DMS 273 treated with DMSO at 0.1 percent for 48 hours (cell line): ENCODE measurements at regions not wholly inside any gene's neighbourhood (a gene's known extent, or its start where the extent isn't known, plus 50 kb on each side); places are given as distances from the start of the nearest gene placed in this dataset.
A peak's percentile ranks its signal among the peaks of the same experiment; 100 is the strongest.

Experiments used
- DNase-seq: peaks from one replicate; lab custom pipeline; 2025; lab: John Stamatoyannopoulos, UW

DNA sequence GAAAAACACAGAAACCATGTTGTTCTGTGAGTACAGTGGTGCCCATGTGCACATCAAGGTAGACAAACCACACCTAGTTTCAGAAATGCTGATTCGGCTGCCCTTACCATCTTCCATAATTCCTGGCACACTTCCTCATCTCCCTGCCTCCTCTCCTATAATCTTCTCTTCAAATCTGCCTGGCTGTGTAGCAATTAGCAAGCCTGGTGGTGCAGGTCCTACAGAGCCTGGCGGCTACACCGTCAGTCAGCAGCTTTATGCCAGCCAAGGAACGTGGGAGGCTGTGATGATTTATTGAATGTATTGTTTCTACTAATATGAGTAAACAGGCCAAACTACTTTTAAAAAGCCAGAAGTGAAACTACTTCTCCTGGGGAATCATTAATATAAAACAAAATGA lies 106.8 kb downstream of the SEMA6D start:
- no peak for DNase-seq

DNA sequence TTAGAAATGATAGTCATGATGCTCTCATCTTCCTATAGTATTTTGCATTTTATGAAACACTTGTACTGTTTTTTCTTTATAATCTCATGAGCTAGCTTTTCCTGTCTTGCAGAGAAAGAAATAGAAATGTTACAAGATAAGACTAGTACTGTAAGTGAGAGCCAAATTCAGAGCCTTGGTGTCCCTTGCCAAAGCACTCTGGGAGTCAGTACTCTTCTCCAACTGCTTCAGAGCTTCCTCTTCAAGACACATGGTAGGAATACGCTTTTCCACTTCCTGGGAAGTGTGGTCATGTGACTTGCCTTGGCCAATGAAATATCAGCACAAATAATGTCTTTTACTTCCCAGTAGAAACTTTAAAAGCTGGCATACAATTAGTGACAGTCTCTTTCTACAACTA lies 112.4 kb downstream of the SEMA6D start:
- no peak for DNase-seq

DNA sequence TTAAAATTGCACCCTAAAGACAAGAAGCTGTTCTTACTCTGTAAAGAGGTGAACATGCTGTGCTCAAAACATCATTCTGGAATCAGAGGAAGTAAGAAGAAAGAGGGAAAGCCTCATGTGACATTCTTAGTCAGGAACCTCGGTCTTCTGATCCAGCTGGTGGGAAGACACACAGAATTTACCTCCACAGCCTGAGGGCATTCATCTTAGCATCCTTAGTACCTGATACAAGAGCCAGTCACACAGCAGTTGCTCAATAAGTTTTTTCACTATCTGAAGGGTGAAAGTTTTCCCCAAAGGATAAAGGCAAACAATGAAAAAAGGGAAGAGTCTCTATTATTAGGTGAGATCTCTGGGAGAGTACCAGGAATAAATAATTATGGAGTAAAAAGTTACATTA lies 116.8 kb downstream of the SEMA6D start:
- no peak for DNase-seq

DNA sequence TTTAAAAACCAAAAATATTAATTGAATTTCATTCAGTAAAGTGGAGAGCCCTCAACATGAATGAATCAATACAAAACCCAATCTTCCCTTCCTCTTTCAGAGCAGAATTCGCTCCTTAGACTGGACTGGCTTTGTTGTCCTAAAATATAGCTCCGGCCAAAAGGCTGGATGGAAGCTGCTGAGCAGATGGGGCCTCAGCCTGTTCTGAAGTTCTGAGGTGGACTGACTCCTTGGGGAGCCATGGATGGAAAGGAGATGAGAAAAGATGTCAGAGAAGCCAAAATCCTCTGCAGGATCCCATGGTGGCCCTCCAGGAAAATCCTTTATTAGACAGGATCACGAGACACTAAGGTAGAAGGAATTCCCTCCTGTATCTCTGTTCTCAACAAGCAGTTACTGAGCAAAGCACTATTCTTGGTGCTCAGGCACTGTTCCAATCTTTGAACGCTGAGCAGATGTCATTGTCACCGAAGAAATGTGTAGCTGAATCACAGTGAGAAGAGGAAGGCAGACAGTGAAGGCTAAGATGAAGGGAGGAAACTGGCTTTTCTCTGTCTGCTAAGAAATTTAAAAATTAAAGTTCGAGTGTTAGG lies 122.0 kb downstream of the SEMA6D start:
- DNase-seq: no peak

DNA sequence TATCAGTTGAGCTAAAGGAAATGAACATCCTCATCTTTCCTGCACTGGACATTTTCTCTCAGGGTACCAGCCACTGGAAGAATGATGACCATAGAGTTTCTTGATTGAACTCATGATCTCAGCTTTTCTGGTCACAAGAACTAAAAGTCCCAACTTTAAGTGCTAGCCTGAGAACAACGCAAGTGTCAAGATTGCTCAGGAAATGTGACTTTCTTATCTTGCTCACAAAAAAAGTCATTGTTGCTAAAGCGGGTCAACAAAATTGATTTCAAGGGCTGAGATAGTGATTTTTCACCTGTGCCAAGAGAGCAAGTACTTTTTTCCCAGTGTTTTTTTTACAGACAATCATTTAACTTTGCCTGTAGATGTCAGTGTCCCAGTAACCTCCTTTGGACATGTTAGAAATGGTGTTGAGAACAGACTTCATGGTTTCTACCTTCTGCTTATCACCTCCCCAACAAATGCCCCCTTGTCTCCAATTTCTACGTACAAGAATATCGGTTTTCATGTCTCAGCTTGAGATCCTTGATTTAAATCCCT lies 125.9 kb downstream of the SEMA6D start:
- DNase-seq: no peak

DNA sequence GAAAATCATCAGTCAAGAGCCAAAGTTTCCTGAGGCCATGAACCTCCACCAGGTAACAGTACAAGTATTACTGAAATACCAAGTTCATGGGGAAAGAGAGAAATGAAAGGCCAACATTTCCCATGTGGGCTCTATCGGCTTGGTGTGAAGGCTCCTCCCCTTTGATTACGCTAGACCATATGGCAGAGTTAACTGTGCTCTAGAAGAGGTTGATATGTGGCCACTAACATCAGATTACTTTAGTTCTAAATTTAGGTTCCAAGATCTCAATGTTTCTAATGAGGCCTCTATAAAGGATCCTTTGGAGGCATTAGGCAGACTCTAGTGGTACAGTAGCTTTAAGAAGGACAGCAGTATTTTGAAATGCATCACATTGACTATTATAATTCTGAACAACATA lies 127.1 kb downstream of the SEMA6D start:
- no peak for DNase-seq

DNA sequence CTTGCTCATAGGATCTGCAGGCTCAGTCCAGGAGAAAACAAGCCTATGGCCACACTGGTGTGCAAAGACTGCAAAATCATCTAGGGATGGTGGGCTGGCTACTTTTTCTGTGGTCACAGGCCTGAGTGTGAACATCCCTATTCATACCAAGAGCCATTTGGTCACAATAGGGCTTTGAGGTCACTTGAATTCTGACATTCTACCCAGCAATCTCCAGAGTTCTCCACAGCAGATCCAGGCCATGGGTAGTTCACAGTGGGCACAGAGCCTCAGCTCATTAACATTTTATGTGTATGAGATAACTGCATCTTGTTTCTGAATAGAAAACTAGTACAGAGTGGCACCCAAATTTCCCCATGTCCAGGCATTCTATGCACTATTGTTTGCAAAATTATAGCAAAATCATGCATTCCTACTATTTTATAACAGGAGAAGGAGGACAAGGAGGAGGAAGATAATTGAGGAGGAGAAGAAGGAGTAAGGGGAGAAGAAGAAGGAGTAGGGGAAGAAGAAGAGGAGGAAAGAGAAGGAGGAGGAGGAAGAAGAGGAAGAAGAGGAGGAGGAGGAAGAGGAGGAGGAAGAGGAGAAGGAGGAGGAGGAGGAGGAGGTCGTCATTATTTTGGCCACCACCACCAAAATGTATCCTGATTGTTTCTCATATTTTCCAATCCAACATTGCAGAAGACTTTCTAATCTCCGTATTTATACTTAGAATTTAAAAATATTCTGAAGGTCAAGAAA lies 129.0 kb downstream of the SEMA6D start:
- no peak for DNase-seq

DNA sequence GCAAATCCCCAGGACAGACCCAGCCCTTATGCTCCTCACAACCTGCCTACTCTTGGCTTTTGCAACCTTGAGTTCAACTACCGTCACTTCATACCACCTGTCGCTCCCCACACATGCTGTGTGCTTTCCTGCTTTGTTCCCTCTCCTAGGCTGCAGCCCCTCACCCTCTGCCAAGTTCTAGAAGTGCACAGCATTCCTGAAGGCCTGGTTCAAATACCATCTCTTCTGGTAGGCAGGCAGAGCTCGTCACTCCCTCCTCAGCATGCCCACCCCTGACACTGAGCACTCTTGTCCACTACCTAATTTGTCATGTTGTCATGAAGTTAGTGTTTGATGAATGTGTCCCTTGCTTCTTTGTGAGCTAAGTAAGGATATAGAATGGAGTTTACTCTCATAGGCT lies 129.6 kb downstream of the SEMA6D start:
- no peak for DNase-seq

DNA sequence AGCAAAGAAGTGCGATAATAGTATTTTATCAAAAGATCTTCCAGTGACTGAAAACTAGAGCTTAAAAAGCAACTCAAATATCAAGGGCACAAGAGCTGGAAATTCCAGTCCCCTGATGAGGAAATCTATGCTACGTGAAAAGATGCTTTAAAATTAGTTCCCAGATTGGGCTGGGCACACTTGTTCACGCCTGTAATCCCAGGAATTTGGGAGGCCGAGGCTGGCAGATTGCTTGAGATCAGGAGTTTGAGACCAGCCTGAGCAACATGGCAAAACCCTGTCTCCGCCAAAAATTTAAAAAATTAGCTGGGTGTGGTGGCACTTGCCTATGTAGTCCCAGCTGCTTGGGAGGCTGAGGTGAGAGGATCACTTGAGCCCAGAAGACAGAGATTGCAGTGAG lies 138.8 kb downstream of the SEMA6D start:
- no peak for DNase-seq

DNA sequence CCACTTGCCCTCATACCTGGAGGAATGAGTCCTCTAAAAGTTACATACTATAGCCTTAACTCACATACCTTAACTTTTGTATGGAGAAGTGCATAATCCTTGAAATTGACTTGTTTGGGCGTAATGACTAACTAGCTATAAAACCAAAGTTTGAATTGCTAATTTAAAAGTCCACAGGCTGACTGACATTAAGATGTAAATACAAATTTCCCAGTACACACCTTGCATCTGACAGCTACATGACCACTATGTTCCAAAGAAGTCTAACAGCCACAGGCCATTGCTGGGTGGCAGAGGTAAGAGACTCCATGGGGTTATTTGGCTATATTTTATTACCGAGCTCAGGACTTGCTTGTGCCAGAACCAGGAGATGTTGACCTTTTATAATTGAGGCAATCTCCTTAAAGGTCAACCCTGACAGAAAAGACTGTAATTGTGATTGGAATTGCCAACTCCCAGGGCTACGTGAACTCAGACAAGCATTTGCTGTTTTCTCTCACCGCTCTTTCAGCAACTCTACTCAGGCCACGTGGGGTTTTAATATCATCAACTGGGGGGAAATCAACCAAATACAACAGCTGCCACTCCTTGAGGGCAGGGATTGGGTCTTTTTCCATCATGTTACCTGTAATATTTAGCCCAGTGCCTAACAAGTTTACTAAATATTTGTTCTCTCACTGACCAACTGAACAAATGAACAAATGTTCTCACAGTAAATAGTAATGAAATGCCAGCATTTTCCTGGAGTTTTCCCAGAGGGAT lies 139.9 kb downstream of the SEMA6D start:
- no peak for DNase-seq

DNA sequence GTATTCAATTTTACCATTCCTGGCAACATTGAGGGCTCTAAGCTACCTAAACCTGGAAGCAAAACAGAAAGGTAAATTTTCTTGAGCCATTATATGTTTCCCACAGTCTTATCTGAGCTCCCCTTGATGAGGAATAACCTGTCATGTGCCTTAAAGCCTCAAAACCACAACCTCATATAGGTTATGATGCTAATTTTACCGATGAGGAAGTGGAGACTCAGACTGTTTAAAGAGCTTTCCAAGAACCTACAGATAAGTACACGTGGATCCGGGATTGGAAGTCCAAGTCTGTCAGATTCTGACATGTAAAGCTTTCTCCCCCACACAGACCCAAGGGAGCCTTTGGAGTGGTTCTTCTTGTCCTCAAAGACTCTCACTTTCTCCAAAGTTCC lies 140.5 kb downstream of the SEMA6D start:
- no peak for DNase-seq

DNA sequence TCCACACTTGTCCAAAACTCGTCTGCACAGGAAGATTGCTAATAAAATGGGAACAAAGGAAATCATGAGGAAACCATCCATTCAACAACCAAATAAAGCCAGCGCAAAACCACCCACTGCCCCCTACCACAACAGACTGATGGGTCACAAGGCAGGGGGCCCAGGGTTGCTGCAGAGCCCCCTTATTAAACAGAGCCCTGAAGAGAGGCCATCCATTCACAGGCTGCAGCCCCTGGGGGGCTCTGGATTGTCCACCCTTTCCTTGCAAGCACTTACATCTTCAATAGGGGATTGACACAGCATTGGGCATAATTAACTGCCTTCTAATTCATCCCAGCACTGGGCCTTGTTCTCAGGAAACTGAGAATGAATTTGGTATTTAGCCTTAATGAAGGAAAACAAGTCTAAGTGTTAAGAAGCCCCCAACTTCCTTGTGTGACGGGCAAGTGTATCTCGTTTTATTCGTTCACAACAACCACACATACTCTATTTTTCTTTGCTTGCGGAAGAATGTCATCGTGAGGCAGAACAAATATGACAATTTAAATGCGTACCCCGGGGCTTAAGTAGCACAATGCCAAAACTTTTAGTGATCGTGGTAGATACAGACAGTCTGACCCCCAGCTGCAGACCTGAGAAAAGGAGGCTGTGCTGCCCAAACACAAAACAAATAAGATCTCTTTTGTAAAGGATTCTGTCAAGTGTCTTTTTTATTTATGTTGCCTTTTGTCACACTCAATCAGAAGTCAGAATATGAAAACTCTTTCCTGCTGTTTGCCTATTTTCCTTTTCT lies 144.0 kb downstream of the SEMA6D start:
- no peak for DNase-seq

DNA sequence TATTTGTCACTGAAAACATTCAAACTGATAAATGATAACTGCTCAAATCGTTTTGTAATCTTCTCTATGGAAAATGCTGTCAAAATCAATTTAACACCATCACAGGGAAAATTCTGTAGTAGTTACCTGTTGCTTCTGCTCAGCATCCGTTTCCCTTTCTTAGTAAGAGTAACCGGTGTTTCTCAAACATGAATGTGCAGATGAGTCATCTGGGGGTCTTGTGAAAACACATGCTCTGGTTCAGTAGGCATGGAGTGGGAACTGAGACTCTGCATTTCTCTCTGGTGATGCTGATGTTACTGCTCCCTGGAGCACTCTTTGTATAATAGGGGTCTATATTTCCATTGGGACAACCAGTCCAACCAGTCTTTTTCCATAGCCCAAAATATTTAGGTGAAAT lies 145.1 kb downstream of the SEMA6D start:
- DNase-seq: no peak

DNA sequence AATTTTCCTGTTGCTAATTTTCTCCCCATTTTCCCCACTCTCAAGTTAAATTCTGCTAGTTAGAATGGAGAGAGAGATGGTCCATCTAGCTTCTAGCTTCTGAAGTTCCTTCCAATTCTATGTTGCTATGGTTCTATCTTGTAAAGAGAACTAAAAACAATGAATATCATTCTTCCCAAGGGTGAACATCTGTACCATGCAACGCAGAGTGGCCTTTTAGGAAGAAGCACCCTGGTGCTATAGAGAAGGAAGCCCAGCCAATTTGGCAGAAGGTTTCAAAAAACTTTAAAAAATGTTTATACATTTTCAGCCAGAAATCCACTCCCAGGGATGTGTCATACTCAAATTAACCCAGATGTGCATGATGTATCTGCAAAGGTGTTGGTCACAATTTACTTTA lies 149.1 kb downstream of the SEMA6D start:
- DNase-seq: no peak

DNA sequence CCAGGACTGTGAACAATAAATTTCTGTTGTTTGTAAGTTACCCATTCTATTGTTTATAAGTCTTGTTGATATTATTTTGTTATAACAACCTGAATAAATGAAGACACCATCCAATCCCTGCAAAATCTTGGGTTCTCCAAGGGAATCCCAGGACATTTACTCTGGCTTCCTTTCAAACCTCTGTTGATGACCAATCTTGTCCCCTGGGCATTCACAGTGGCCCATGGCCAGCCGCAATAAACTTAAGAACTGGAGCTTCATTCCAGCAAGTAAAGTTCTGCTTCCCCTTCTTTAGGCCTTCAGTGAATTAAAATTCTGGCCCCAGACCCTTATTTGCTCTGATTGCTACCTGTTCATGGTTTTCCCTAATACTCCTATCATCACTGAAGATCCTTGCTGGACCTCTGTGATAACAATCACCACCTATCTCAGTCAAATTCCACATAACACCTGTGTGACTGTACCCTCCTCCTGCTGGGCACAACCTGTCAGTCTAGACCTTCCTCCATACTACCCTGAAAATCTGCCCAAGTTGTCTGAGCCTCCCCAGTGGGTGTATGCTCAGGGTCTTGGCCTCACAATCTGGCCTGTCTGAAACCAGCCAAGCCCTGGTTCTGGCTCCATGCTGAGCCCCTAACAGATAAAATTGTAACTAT lies 153.1 kb downstream of the SEMA6D start:
- DNase-seq: no peak

DNA sequence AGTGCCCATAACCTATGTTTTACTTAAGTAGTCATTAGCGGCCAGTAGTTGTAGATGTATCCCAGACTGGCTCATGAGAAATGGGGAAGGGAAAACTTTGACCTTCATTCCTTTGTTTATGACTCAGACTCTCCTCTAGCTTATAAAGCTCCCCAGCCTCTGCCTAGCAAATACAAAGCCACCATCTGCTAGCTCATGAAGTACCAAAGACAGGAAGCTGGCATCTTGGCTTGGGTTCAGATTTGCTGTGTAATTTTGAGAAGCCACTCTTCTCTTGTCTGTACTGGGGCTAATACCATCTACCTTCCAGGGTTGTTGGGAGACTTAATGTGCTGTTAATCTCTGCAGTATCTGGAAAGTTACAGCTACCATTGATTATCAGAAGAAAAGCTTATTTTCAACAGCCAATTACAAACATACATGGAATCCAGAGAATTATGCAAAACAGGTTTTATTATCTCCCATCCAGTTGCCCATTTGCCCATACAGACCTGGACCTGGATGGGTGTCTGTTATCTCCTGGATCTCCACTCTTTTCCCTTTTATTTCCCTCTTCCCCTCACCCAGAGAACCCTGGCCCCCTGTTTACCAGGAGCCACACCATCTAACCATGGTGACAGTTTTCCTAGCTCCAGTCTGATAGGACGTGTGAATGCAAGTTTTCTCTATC lies 153.8 kb downstream of the SEMA6D start:
- DNase-seq: peak; percentile 86

DNA sequence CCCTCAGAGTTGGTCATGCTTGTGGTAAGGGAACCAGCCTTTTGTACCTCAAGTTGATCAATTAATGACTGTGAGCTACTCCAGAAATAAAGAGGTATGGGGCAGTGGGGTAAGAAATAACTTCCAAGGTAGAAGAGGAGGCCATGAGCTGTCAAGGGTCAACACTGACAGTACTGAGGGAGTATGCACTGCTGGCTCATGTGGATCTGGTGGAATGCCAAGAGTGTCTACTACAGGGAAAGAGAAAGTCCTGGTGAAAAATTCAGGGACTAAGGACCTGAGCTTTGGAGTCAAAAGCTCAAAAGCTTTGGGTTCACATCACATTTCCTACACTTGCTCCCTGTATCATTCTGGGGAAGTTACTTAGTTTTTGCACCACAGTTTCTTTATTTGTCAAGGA lies 154.9 kb downstream of the SEMA6D start:
- DNase-seq: no peak

DNA sequence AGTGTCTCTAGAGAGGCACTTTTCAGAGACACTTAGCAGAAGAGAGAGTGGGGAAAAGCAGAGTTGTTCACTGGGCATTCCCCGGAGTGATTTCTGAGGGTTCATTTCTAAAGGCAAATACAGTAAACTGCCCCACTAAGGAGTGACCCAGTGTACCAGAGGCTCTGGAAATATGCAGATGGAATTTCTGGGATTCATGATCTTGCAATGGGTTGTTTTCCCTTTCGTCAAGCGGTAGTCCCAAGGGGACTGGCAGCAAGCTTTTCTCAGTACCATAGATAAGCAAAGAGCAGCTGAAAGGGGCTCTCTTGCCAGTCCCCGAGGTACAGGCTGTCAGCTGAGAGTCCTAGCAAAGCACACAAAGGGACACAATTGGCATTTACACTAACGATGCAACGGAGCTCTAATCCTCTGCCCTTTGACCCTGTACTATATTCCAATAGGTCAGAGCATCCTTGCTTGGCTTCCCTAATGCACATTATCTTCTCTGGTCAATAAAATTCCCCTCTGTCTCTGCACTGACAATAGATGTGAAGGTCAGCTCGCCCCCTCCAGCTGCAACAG lies 155.6 kb downstream of the SEMA6D start:
- DNase-seq: no peak

DNA sequence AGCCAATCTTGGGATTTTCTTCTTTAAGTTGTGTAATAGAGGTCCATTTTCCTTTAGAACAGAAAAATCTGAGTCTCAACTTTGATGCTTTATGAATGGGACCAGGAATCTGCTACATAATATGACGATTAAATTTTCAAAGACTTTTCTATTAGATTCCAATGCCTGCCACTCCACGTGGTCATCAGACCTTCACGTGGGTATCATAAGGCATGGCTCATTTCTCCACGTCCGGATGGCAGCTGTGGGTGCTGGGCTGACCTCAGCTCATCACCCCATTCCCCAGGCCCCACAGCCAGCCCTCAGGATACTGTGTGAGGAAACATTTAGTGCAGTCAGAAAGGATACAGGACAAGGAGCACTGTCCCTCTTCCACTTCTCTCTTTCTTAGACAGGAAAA lies 159.7 kb downstream of the SEMA6D start:
- no peak for DNase-seq

DNA sequence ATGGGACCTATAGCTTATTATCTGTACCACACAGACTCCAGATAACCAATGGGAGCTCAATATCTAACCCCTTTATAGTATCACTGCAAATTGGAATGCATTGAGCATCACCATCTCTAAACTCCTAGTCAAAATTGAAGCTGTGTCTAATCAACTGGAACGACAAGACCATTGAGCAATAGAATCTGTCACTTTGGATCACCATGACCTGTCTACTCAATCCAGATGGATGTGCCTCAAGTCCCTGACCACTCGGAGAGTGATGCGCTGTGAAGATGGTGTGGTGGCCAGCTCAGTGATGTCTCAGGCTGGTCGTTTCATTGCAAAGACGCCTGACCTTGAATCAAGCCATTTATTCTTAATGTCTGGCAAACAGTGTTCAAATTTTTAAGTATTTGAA lies 160.5 kb downstream of the SEMA6D start:
- DNase-seq: no peak

DNA sequence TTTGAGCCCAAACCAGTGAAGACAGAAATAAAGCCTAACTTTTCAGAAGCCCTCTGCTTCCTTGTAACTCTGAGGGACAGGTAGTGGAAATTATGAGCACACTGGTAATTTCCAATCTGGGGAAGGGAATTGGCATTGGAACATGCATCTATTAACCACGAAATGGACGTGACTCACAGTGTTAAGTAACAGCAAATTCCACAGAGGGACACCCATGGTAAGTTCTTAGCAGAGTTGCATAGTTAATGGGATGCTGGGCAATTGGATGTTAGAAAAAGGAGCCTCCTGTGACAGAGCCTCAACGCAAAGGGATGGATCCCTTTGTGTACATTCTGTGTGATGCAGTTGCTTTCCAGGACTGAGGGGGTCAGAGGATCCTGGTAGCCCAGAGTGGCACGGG lies 168.6 kb downstream of the SEMA6D start:
- no peak for DNase-seq
